SK-N-SH treated with all-trans-retinoic acid at 6 μM for 48 hours (cell line): ENCODE measurements at regions not wholly inside any gene's neighbourhood (a gene's known extent, or its start where the extent isn't known, plus 50 kb on each side); places are given as distances from the start of the nearest gene placed in this dataset.

Experiments
- ATAC-seq: fragments of 200-7000 bp; cut with Tn5 transposase; 3 replicates; pipeline ENCODE4 v1.9.1; 2020; ENCODE audit warnings: mild to moderate bottlenecking, moderate library complexity
- ARNTL ChIP-seq: fragments of 450-650 bp; formaldehyde crosslinking; IDR thresholded peaks from 2 replicates; pipeline ENCODE4 v1.5.0; 2020; ENCODE audit warnings: low read depth, mild to moderate bottlenecking, moderate library complexity, borderline replicate concordance
- BACH2 ChIP-seq: fragments of 250-450 bp; sonication (Bioruptor Pico); IDR thresholded peaks from 2 replicates; pipeline ENCODE4 v1.9.0; 2021; ENCODE audit warnings: mild to moderate bottlenecking, borderline replicate concordance
- CSDC2 ChIP-seq: fragments of 250-450 bp; sonication (Bioruptor Pico); IDR thresholded peaks from 2 replicates; pipeline ENCODE4 v1.5.0; 2020; ENCODE audit warnings: mild to moderate bottlenecking, moderate library complexity
- ESRRG ChIP-seq: fragments of 250-450 bp; sonication (Bioruptor Pico); IDR thresholded peaks from 2 replicates; pipeline ENCODE4 v1.6.1; 2021; ENCODE audit warnings: mild to moderate bottlenecking
- GLIS3 ChIP-seq: fragments of 250-450 bp; sonication (Bioruptor Pico); IDR thresholded peaks from 2 replicates; pipeline ENCODE4 v1.5.0; 2020; ENCODE audit warnings: mild to moderate bottlenecking, moderate library complexity
- OSR1 ChIP-seq: fragments of 250-450 bp; sonication (Bioruptor Pico); IDR thresholded peaks from 2 replicates; pipeline ENCODE4 v1.8.0; 2022; ENCODE audit warnings: moderate library complexity, mild to moderate bottlenecking, inconsistent platforms
- POU6F1 ChIP-seq: fragments of 250-450 bp; sonication (Bioruptor Pico); IDR thresholded peaks from 2 replicates; pipeline ENCODE4 v1.8.0; 2021; ENCODE audit warnings: low read depth, mild to moderate bottlenecking, moderate library complexity, borderline replicate concordance
- PPARA ChIP-seq: fragments of 250-450 bp; sonication (Bioruptor Pico); IDR thresholded peaks from 2 replicates; pipeline ENCODE4 v1.5.0; 2020; ENCODE audit warnings: mild to moderate bottlenecking, borderline replicate concordance
- RARB ChIP-seq: fragments of 250-450 bp; sonication (Bioruptor Pico); IDR thresholded peaks from 2 replicates; pipeline ENCODE4 v1.8.0; 2021; ENCODE audit warnings: mild to moderate bottlenecking, moderate library complexity
- SNAI2 ChIP-seq: fragments of 250-450 bp; sonication (Bioruptor Pico); IDR thresholded peaks from 2 replicates; pipeline ENCODE4 v1.5.0; 2020; ENCODE audit warnings: mild to moderate bottlenecking, moderate library complexity
- TCF4 ChIP-seq: fragments of 250-450 bp; sonication (Bioruptor Pico); IDR thresholded peaks from 2 replicates; pipeline ENCODE4 v1.8.0; 2021; ENCODE audit warnings: mild to moderate bottlenecking, moderate library complexity, borderline replicate concordance
- TOX ChIP-seq: fragments of 250-450 bp; sonication (Bioruptor Pico); IDR thresholded peaks from 2 replicates; pipeline ENCODE4 v1.8.0; 2021; ENCODE audit warnings: mild to moderate bottlenecking, moderate library complexity, borderline replicate concordance
- ZC3H10 ChIP-seq: fragments of 250-450 bp; sonication (Bioruptor Pico); IDR thresholded peaks from 2 replicates; pipeline ENCODE4 v1.5.1; 2021; ENCODE audit warnings: mild to moderate bottlenecking, moderate library complexity
- ZFP3 ChIP-seq: fragments of 250-450 bp; sonication (Bioruptor Pico); IDR thresholded peaks from 2 replicates; pipeline ENCODE4 v1.5.0; 2020; ENCODE audit warnings: mild to moderate bottlenecking, moderate library complexity
- ZFP30 ChIP-seq: fragments of 450-650 bp; formaldehyde crosslinking; IDR thresholded peaks from 2 replicates; pipeline ENCODE4 v1.5.0; 2022; ENCODE audit warnings: mild to moderate bottlenecking, moderate library complexity
- ZNF565 ChIP-seq: fragments of 450-650 bp; formaldehyde crosslinking; conservative IDR thresholded peaks from 2 replicates; pipeline ENCODE4 v1.5.0; 2020; ENCODE audit warnings: low read depth, mild to moderate bottlenecking, moderate library complexity
- ZNF70 ChIP-seq: fragments of 450-650 bp; formaldehyde crosslinking; IDR thresholded peaks from 2 replicates; pipeline ENCODE4 v1.5.0; 2020; ENCODE audit warnings: mild to moderate bottlenecking, moderate library complexity
- ZNF8 ChIP-seq: fragments of 450-650 bp; formaldehyde crosslinking; IDR thresholded peaks from 2 replicates; pipeline ENCODE4 v1.5.0; 2020; ENCODE audit warnings: mild to moderate bottlenecking, moderate library complexity
- TF ChIP-seq, protein P1 (sequence below): fragments of 250-450 bp; sonication (Bioruptor Pico); IDR thresholded peaks from 2 replicates; pipeline ENCODE4 v1.5.1; 2021; ENCODE audit warnings: mild to moderate bottlenecking, moderate library complexity
- TF ChIP-seq, protein P2 (sequence below): fragments of 250-450 bp; sonication (Bioruptor Pico); IDR thresholded peaks from 2 replicates; pipeline ENCODE4 v1.8.0; 2020; ENCODE audit warnings: mild to moderate bottlenecking, moderate library complexity, borderline replicate concordance
- TF ChIP-seq, protein P3 (sequence below): fragments of 250-450 bp; sonication (Bioruptor Pico); IDR thresholded peaks from 2 replicates; pipeline ENCODE4 v1.5.0; 2020; ENCODE audit warnings: mild to moderate bottlenecking, moderate library complexity
- TF ChIP-seq, protein P4 (sequence below): fragments of 250-450 bp; sonication (Bioruptor Pico); IDR thresholded peaks from 2 replicates; pipeline ENCODE4 v1.5.1; 2020; ENCODE audit warnings: low read depth, mild to moderate bottlenecking, moderate library complexity

DNA sequence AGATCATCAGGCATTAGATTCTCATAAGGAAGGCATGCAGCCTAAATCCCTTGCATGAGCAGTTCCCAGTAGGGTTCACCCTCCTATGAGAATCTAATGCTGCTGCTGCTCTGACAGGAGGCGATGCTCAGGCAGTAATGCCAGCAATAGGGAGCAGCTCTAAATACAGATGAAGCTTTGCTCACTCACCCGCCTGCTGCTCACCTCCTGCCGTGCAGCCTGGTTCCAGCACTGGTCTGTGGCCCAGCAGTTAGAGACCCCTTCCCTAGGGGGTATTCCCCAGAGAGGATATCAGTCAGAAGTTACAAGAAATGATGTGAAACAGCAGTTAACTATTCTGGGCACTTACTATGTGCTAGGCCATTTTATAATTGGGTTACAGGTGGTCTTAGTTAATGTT, 226.0 kb downstream of the KCNJ3 start:
- TF ChIP-seq ESRRG (CRISPR knock-in tag), result no peak
- TF ChIP-seq TCF4, result no peak
- no peak for TF ChIP-seq ZNF70 (CRISPR knock-in tag)
- no peak for TF ChIP-seq ZFP30
- TF ChIP-seq ZNF8, result no peak
- no peak for TF ChIP-seq CSDC2 (CRISPR knock-in tag)
- no peak for TF ChIP-seq RARB
- no peak for TF ChIP-seq ZFP3 (CRISPR knock-in tag)
- TF ChIP-seq TOX, result no peak
- no peak for TF ChIP-seq PPARA
- TF ChIP-seq, protein P1, sequence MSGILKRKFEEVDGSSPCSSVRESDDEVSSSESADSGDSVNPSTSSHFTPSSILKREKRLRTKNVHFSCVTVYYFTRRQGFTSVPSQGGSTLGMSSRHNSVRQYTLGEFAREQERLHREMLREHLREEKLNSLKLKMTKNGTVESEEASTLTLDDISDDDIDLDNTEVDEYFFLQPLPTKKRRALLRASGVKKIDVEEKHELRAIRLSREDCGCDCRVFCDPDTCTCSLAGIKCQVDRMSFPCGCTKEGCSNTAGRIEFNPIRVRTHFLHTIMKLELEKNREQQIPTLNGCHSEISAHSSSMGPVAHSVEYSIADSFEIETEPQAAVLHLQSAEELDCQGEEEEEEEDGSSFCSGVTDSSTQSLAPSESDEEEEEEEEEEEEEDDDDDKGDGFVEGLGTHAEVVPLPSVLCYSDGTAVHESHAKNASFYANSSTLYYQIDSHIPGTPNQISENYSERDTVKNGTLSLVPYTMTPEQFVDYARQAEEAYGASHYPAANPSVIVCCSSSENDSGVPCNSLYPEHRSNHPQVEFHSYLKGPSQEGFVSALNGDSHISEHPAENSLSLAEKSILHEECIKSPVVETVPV (CRISPR knock-in tag), result no peak
- TF ChIP-seq ZNF565 (CRISPR knock-in tag), result no peak
- TF ChIP-seq, protein P2, sequence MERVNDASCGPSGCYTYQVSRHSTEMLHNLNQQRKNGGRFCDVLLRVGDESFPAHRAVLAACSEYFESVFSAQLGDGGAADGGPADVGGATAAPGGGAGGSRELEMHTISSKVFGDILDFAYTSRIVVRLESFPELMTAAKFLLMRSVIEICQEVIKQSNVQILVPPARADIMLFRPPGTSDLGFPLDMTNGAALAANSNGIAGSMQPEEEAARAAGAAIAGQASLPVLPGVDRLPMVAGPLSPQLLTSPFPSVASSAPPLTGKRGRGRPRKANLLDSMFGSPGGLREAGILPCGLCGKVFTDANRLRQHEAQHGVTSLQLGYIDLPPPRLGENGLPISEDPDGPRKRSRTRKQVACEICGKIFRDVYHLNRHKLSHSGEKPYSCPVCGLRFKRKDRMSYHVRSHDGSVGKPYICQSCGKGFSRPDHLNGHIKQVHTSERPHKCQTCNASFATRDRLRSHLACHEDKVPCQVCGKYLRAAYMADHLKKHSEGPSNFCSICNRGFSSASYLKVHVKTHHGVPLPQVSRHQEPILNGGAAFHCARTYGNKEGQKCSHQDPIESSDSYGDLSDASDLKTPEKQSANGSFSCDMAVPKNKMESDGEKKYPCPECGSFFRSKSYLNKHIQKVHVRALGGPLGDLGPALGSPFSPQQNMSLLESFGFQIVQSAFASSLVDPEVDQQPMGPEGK (CRISPR knock-in tag), result no peak
- no peak for TF ChIP-seq ZC3H10
- TF ChIP-seq, all 23 proteins: peak for 0
- no peak for ATAC-seq

GRCh38 chr2:154914561-154914960, 216.1 kb downstream of the KCNJ3 start:
- TF ChIP-seq ZNF565 (CRISPR knock-in tag) (no peak), RARB (no peak), TOX (no peak), ZNF8 (no peak), ESRRG (CRISPR knock-in tag) (no peak), TCF4 (no peak), PPARA (no peak), GLIS3 (CRISPR knock-in tag) (no peak), SNAI2 (CRISPR knock-in tag) (no peak), OSR1 (CRISPR knock-in tag) (no peak), CSDC2 (CRISPR knock-in tag) (no peak), ZC3H10 (no peak)
- TF ChIP-seq, protein P3, sequence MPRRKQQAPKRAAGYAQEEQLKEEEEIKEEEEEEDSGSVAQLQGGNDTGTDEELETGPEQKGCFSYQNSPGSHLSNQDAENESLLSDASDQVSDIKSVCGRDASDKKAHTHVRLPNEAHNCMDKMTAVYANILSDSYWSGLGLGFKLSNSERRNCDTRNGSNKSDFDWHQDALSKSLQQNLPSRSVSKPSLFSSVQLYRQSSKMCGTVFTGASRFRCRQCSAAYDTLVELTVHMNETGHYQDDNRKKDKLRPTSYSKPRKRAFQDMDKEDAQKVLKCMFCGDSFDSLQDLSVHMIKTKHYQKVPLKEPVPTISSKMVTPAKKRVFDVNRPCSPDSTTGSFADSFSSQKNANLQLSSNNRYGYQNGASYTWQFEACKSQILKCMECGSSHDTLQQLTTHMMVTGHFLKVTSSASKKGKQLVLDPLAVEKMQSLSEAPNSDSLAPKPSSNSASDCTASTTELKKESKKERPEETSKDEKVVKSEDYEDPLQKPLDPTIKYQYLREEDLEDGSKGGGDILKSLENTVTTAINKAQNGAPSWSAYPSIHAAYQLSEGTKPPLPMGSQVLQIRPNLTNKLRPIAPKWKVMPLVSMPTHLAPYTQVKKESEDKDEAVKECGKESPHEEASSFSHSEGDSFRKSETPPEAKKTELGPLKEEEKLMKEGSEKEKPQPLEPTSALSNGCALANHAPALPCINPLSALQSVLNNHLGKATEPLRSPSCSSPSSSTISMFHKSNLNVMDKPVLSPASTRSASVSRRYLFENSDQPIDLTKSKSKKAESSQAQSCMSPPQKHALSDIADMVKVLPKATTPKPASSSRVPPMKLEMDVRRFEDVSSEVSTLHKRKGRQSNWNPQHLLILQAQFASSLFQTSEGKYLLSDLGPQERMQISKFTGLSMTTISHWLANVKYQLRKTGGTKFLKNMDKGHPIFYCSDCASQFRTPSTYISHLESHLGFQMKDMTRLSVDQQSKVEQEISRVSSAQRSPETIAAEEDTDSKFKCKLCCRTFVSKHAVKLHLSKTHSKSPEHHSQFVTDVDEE (CRISPR knock-in tag), result no peak
- TF ChIP-seq, protein P4, sequence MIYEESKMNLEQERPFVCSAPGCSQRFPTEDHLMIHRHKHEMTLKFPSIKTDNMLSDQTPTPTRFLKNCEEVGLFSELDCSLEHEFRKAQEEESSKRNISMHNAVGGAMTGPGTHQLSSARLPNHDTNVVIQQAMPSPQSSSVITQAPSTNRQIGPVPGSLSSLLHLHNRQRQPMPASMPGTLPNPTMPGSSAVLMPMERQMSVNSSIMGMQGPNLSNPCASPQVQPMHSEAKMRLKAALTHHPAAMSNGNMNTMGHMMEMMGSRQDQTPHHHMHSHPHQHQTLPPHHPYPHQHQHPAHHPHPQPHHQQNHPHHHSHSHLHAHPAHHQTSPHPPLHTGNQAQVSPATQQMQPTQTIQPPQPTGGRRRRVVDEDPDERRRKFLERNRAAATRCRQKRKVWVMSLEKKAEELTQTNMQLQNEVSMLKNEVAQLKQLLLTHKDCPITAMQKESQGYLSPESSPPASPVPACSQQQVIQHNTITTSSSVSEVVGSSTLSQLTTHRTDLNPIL, result no peak
- TF ChIP-seq, all 23 proteins: peak for 0
- ATAC-seq, result no peak

DNA sequence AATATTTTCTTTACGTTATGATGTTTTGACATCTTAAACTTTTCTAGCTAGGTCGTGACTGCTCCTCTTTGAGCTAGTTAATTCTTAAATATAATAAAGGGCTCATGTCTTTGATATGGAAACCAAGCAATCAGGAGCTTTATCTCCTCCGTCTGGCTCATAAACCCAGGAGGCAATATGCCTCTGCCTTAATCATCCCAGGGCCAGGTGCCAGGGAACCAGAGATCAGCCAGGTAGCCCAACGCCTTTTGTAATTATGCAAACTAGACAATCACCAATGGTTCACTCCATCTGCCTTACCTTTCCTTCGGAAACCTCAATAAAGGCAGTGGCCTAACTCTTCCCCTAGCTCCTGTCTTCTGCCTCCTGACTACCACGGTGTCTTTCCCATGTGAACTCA, 213.7 kb downstream of the KCNJ3 start:
- TF ChIP-seq ESRRG (CRISPR knock-in tag) (no peak), ARNTL (CRISPR knock-in tag) (no peak), ZC3H10 (no peak), TOX (no peak), ZFP3 (CRISPR knock-in tag) (no peak), CSDC2 (CRISPR knock-in tag) (no peak), BACH2 (no peak), ZNF8 (no peak), TCF4 (no peak), SNAI2 (CRISPR knock-in tag) (no peak)
- TF ChIP-seq, protein P1 (CRISPR knock-in tag), result no peak
- no peak for ATAC-seq

DNA sequence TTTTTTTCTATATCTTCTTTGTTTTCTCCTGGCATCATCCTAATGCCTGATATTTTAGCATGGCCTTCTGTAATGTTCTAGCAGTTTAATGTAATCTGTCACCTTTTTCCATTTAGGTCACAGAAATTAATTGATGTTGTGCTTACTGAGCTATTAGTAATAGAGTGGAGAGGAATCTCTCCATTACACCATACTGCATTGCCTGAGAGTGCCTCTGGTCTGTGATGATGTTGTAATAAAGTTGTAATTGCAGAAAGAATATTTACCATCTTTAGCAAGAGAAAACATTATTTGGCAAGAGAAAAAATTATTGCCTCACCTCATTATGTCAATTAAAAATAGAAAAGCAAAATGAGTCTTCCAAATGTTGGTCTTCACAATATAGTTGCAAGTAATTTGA, 213.2 kb downstream of the KCNJ3 start:
- no peak for ATAC-seq
- TF ChIP-seq ZC3H10, result no peak
- no peak for TF ChIP-seq PPARA
- TF ChIP-seq ZNF565 (CRISPR knock-in tag), result no peak
- no peak for TF ChIP-seq CSDC2 (CRISPR knock-in tag)
- TF ChIP-seq RARB, result no peak
- TF ChIP-seq OSR1 (CRISPR knock-in tag), result no peak
- no peak for TF ChIP-seq ZFP30
- no peak for TF ChIP-seq GLIS3 (CRISPR knock-in tag)
- no peak for TF ChIP-seq POU6F1 (CRISPR knock-in tag)
